H1 (cell line): ENCODE measurements at regions not wholly inside any gene's neighbourhood (a gene's known extent, or its start where the extent isn't known, plus 50 kb on each side); places are given as distances from the start of the nearest gene placed in this dataset.
"Not testable (repeated sequence)": the region's sequence is repeated elsewhere in the genome, so short reads cannot be mapped to it uniquely, and the experiment has no call there.

Experiments
- CTCF ChIA-PET: fragments of 300-600 bp; sonication (Branson Sonifier 250); formaldehyde crosslinking; loops from one replicate; lab custom pipeline; 2021; ENCODE audit not compliant: partially characterized antibody; lab: Charles Lee
- POLR2A ChIA-PET: fragments of 300-600 bp; sonication (Branson Sonifier 250); formaldehyde crosslinking; loops from one replicate; lab custom pipeline; 2021; ENCODE audit warnings: inconsistent platforms; ENCODE audit not compliant: partially characterized antibody; lab: Charles Lee
- DNase-seq, 2 experiments: peaks; one replicate each; pipeline versions ENCODE4 v3.0.0 to v3.0.0-alpha.2; 2010 to 2022; ENCODE audit warnings: low spot score in 2 of 2, low read depth in 1 of 2, mixed read lengths in 1 of 2
- FAIRE-seq: peaks from 2 replicates; lab custom pipeline; 2011; peaks lifted over from hg19 to GRCh38; lab: Jason Lieb, UNC
- H2AFZ ChIP-seq: 2 replicates; pipeline ENCODE4 v1.8.1; 2012; ENCODE audit warnings: low read length, inconsistent platforms
- H2AK5ac ChIP-seq: 2 replicates; pipeline ENCODE4 v1.6.1; 2013; ENCODE audit warnings: low read depth, low read length
- H2BK120ac ChIP-seq: replicated peaks from 2 replicates; pipeline ENCODE3; 2013; ENCODE audit warnings: low read depth, low read length, inconsistent platforms
- H2BK12ac ChIP-seq: 2 replicates; pipeline ENCODE4 v1.6.1; 2013; ENCODE audit warnings: low read depth, low read length
- H2BK15ac ChIP-seq: 2 replicates; pipeline ENCODE4 v1.6.1; 2013; ENCODE audit warnings: low read length
- H2BK20ac ChIP-seq: 2 replicates; pipeline ENCODE4 v1.6.1; 2013; ENCODE audit warnings: low read length
- H2BK5ac ChIP-seq: 2 replicates; pipeline ENCODE4 v1.6.1; 2013; ENCODE audit warnings: low read depth, low read length
- H3K14ac ChIP-seq: 2 replicates; pipeline ENCODE4 v1.6.1; 2013; ENCODE audit warnings: inconsistent platforms; ENCODE audit not compliant: insufficient read length
- H3K18ac ChIP-seq: 2 replicates; pipeline ENCODE4 v1.6.1; 2013; ENCODE audit warnings: low read length; ENCODE audit errors: extremely low read depth
- H3K23ac ChIP-seq: 2 replicates; pipeline ENCODE4 v1.6.1; 2013; ENCODE audit warnings: inconsistent platforms; ENCODE audit not compliant: insufficient read length
- H3K23me2 ChIP-seq: 2 replicates; pipeline ENCODE4 v1.6.1; 2013; ENCODE audit warnings: low read depth, low read length
- H3K27ac ChIP-seq: 2 replicates; pipeline ENCODE4 v1.6.1; 2011; ENCODE audit warnings: low read depth, low read length, inconsistent platforms
- H3K27me3 ChIP-seq, 4 experiments: replicated peaks in 1 of 4; 1 replicate in 1 of 4; 2 replicates in 3 of 4; pipeline versions ENCODE4 v1.6.1 to v1.8.1; 2011 to 2013; ENCODE audit warnings: low read length in 3 of 4, mild to moderate bottlenecking in 3 of 4, inconsistent platforms in 2 of 4, mixed read lengths in 2 of 4, moderate library complexity in 1 of 4; ENCODE audit not compliant: control insufficient read depth in 3 of 4, insufficient read depth in 3 of 4; ENCODE audit errors: extremely low read depth in 1 of 4
- H3K36me3 ChIP-seq, 4 experiments: 2 replicates each; pipeline versions ENCODE4 v1.6.1 to v1.8.1; 2011 to 2013; ENCODE audit warnings: mild to moderate bottlenecking in 4 of 4, low read length in 3 of 4, moderate library complexity in 2 of 4, control low read depth in 1 of 4, inconsistent platforms in 1 of 4; ENCODE audit not compliant: insufficient read depth in 4 of 4, control insufficient read depth in 2 of 4
- H3K4ac ChIP-seq: replicated peaks from 2 replicates; pipeline ENCODE3; 2013; ENCODE audit warnings: low read length, low read depth, mixed read lengths, inconsistent platforms; ENCODE audit not compliant: insufficient read length
- H3K4me1 ChIP-seq, 4 experiments: replicated peaks in 1 of 4; 1 replicate in 1 of 4; 2 replicates in 3 of 4; pipeline versions ENCODE4 v1.6.1 to v1.8.1; 2011 to 2013; ENCODE audit warnings: low read length in 3 of 4, inconsistent platforms in 2 of 4, mixed read lengths in 1 of 4; ENCODE audit not compliant: insufficient read depth in 4 of 4, control insufficient read depth in 3 of 4
- H3K4me2 ChIP-seq, 2 experiments: 2 replicates each; pipeline versions ENCODE4 v1.6.1 to v1.8.1; 2011 to 2013; ENCODE audit warnings: low read depth in 2 of 2, low read length in 2 of 2, control low read depth in 1 of 2, inconsistent platforms in 1 of 2, mild to moderate bottlenecking in 1 of 2; ENCODE audit not compliant: insufficient read depth in 1 of 2
- H3K4me3 ChIP-seq, 4 experiments: fragments of 200-600, 300-600 bp in 1 of 4; sonication (generic), shearing (Covaris generic), sonication (Bioruptor Twin) in 1 of 4; 2 replicates each; pipeline versions ENCODE4 v1.5.1 to v1.8.1; 2011 to 2016; ENCODE audit warnings: low read length in 4 of 4, low read depth in 3 of 4, control low read depth in 2 of 4, inconsistent platforms in 2 of 4, mild to moderate bottlenecking in 2 of 4, mixed read lengths in 1 of 4, moderate library complexity in 1 of 4; ENCODE audit not compliant: insufficient read depth in 2 of 4; ENCODE audit errors: extremely low read depth in 1 of 4
- H3K56ac ChIP-seq: replicated peaks from 2 replicates; pipeline ENCODE3; 2013; ENCODE audit warnings: low read depth, mild to moderate bottlenecking, mixed read lengths, low read length, inconsistent platforms; ENCODE audit not compliant: insufficient read length
- H3K79me1 ChIP-seq: 2 replicates; pipeline ENCODE4 v1.6.1; 2013; ENCODE audit warnings: low read depth, low read length, control low read depth
- H3K79me2 ChIP-seq, 2 experiments: 2 replicates each; pipeline versions ENCODE4 v1.6.1 to v1.8.1; 2012 to 2013; ENCODE audit warnings: low read length in 2 of 2, mild to moderate bottlenecking in 2 of 2, inconsistent platforms in 1 of 2; ENCODE audit not compliant: insufficient read depth in 2 of 2, control insufficient read depth in 1 of 2
- H3K9ac ChIP-seq, 4 experiments: replicated peaks in 1 of 4; 1 replicate in 1 of 4; 2 replicates in 3 of 4; pipeline versions ENCODE4 v1.6.1 to v1.8.1; 2011 to 2013; ENCODE audit warnings: low read depth in 3 of 4, low read length in 3 of 4, control low read depth in 2 of 4, mild to moderate bottlenecking in 2 of 4, moderate library complexity in 2 of 4, inconsistent platforms in 1 of 4; ENCODE audit errors: extremely low read depth in 1 of 4
- H3K9me3 ChIP-seq, 2 experiments: 2 replicates each; pipeline versions ENCODE4 v1.6.1 to v1.8.1; 2012 to 2013; ENCODE audit warnings: mild to moderate bottlenecking in 2 of 2, moderate library complexity in 2 of 2, control low read depth in 1 of 2, inconsistent platforms in 1 of 2, low read depth in 1 of 2, low read length in 1 of 2, mixed read lengths in 1 of 2; ENCODE audit not compliant: insufficient read depth in 2 of 2
- H4K20me1 ChIP-seq, 2 experiments: replicated peaks in 1 of 2; 2 replicates each; pipeline versions ENCODE3 to v1.8.1; 2011 to 2013; ENCODE audit warnings: inconsistent platforms in 2 of 2, low read length in 2 of 2, mild to moderate bottlenecking in 1 of 2; ENCODE audit not compliant: insufficient read depth in 2 of 2, control insufficient read depth in 1 of 2
- H4K5ac ChIP-seq: 2 replicates; pipeline ENCODE4 v1.6.1; 2013; ENCODE audit warnings: low read length, low read depth, mixed read lengths, inconsistent platforms; ENCODE audit not compliant: insufficient read length
- H4K8ac ChIP-seq: 2 replicates; pipeline ENCODE4 v1.8.0; 2013; ENCODE audit warnings: mild to moderate bottlenecking, moderate library complexity, low read length, inconsistent platforms; ENCODE audit not compliant: insufficient read depth; ENCODE audit errors: extremely low read depth
- H4K91ac ChIP-seq: replicated peaks from 2 replicates; pipeline ENCODE3; 2013; ENCODE audit warnings: low read length, mixed read lengths, inconsistent platforms; ENCODE audit not compliant: insufficient read length
- POLR2AphosphoS5 ChIP-seq: IDR thresholded peaks from 2 replicates; pipeline ENCODE4 v1.6.1; 2011; ENCODE audit warnings: low read depth, low read length
- RXRA ChIP-seq: IDR thresholded peaks from 2 replicates; pipeline ENCODE4 v1.6.1; 2011; ENCODE audit warnings: low read depth, mild to moderate bottlenecking, low read length, moderate library complexity; ENCODE audit not compliant: insufficient read depth
- WGBS, 2 experiments: shearing (Covaris generic) in 1 of 2; methylation state at CpG; one replicate each; pipeline versions ENCODE4 v1.1.6 to v1.1.7; 2013 to 2015; ENCODE audit warnings: low lambda C conversion rate in 2 of 2, mixed read lengths in 2 of 2, inconsistent platforms in 1 of 2, low coverage in 1 of 2, missing lambda C conversion rate in 1 of 2; ENCODE audit not compliant: insufficient replicate concordance in 2 of 2, insufficient coverage in 1 of 2, insufficient read length in 1 of 2; ENCODE audit errors: extremely low coverage in 1 of 2, missing lambda C conversion rate in 1 of 2; 5-methylcytosine and 5-hydroxymethylcytosine counted together

GRCh38 chr9:25302601-25303000 lies 375.6 kb downstream of the TUSC1 start (continued):
- TF ChIP-seq RXRA (no peak), POLR2AphosphoS5 (no peak)

- H4K5ac ChIP-seq, H2AFZ ChIP-seq, H3K56ac ChIP-seq, H4K8ac ChIP-seq, DNase-seq, H3K14ac ChIP-seq, H2BK120ac ChIP-seq, H3K79me1 ChIP-seq, H4K20me1 ChIP-seq, H3K36me3 ChIP-seq, POLR2A ChIA-PET, H2AK5ac ChIP-seq, H3K9me3 ChIP-seq, H2BK20ac ChIP-seq, H3K18ac ChIP-seq, H3K4me2 ChIP-seq, H3K4me1 ChIP-seq, H3K4ac ChIP-seq, H2BK15ac ChIP-seq, H3K23me2 ChIP-seq, CTCF ChIA-PET, H4K91ac ChIP-seq, H2BK5ac ChIP-seq, H2BK12ac ChIP-seq, H3K27ac ChIP-seq, H3K4me3 ChIP-seq, H3K27me3 ChIP-seq, H3K9ac ChIP-seq, FAIRE-seq, H3K79me2 ChIP-seq, H3K23ac ChIP-seq: not testable (repeated sequence)
- WGBS, 2 experiments = 96% methylated on average over 5 of the region's 5 CpGs; no CpG with 5 or more reads in 1 of the 2 experiments
Measured at GRCh38 chr9:25288195-25288594, 390.0 kb downstream of the TUSC1 start.
